Posterior vena cava (tissue), 2 donors: ENCODE measurements at regions not wholly inside any gene's neighbourhood (a gene's known extent, or its start where the extent isn't known, plus 50 kb on each side); places are given as distances from the start of the nearest gene placed in this dataset.
"Not testable (repeated sequence)": the region's sequence is repeated elsewhere in the genome, so short reads cannot be mapped to it uniquely, and the experiment has no call there.

Source experiments
- DNase-seq: peaks from one replicate; pipeline ENCODE4 v3.0.0-alpha.2; 2020; ENCODE audit warnings: low spot score
- intact Hi-C, 2 donors: fragments of 100-400 bp; cut with DNase I; formaldehyde crosslinking; loops; one replicate each; pipeline versions ENCODE4 v1.14.1 to v1.14.2; 2022 to 2023
- donor health status: DM: yes; HTN: yes; CAD: no.
- donor health status: DM: yes; HTN: yes; CAD: no.

- DNase-seq, result no peak
These were observed 52.7 kb downstream of the KCNA5 start for GRCh38 chr12:5096241-5096924.

DNA sequence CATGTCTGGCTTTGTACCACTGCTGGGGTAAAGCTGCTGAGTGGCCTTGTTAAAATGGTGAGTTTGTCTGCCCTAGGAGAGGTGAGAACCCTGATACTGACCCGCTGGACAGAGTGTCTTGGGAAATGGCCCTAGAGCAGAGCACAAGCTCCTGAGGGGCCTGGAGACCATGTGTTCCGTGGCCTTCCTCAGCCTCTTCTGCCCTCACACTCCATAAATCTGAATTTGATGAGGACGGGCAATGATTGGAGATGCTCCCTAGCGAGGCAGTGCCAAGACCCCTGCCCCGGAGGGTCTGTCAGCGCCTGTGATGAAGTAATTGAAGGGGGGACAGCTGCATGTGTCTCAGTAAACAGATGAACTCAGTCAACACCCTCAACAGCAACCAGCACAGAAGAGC, 54.1 kb downstream of the KCNA5 start:
- no peak for DNase-seq
- intact Hi-C loops, result no loop called here

More at GRCh38 chr12:5096241-5096924, 52.7 kb downstream of the KCNA5 start:
- intact Hi-C loops, result no loop called here

DNA sequence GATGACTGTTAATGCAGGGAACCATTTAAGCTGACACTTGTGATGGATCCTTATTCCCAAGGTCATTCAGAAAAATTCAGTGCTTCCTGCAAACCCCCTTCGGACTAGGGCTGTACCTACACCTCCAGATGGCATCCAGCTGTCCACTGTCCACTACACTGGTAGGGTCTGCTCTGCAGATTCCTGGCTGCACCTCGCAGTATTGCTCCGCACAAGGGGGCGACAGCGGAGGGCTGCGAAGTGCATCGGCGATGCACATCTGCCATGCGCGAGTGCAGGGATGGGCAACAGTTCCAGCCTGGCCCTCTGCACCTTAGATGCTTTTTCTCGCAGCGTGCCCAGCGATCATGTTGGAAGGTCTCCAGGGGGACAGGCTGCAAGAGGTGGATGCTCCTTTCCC, 55.5 kb downstream of the KCNA5 start:
- intact Hi-C loops, result no loop called here
- no peak for DNase-seq

GRCh38 chr12:5099591-5099990, 55.9 kb downstream of the KCNA5 start:
- no peak for DNase-seq
- intact Hi-C loops, result no loop called here

DNA sequence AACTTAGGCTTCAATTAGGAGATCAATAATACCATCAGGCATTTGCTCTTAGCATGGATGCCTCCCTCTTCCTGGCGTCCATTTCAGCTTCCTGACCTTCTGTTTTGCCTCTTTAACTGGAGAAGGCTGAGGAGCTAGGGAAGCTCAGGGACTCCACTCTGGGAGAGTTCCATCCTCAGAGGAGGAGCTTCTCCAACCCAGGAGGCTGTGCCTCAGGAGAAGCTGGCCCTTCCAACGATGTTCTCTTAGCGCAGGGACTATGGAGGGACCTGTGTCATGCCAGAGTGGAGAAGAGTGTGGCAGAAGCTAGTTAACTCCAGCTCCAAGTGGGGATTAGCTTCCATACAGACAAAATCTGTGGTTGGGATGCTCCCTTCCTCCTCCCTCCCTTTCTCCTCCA, 58.0 kb downstream of the KCNA5 start:
- intact Hi-C loops, result no loop called here
- no peak for DNase-seq

DNA sequence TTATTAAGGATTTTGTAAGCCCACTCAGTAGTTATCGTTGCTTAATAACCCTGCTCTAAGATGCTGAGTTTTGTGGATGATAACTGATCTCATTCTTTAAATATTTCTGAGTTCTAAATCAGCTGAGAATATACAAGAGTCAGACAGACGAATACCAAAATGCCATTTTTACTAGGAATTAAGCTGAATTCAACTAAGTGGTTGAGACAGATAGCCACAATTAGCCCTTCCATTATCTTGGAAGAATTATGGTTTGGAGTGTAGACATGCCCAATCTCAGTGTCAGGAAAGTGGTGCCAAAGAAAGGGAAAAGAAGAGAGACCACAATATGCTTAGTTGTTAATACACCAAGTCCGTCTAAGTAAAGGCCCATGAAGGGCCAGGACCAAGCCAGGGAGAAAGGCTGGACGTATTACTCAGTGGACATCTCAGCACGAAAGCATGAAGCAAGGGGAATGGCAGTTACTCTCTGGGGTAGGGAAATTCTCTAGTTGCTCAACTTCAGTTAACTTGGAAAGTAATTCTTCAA, 58.6 kb downstream of the KCNA5 start:
- intact Hi-C loops, result no loop called here
- no peak for DNase-seq

- DNase-seq, result no peak
- intact Hi-C loops, result no loop called here
These were observed 59.1 kb downstream of the KCNA5 start for GRCh38 chr12:5102806-5103205.

- DNase-seq, result no peak
- intact Hi-C loops, result no loop called here
These were observed 66.7 kb downstream of the KCNA5 start for GRCh38 chr12:5110345-5110744.

- DNase-seq, result no peak
- intact Hi-C loops, result no loop called here
These were observed 70.8 kb downstream of the KCNA5 start for GRCh38 chr12:5114436-5114835.

DNA sequence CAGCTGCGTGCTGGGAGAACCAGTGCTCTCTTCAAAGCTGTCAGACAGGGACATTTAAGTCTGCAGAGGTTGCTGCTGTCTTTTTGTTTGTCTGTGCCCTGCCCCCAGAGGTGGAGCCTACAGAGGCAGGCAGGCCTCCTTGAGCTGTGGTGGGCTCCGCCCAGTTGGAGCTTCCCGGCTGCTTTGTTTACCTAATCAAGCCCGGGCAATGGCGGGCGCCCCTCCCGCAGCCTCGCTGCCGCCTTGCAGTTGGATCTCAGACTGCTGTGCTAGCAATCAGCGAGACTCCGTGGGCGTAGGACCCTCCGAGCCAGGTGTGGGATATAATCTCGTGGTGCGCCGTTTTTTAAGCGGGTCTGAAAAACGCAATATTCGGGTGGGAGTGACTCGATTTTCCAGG, 78.1 kb downstream of the KCNA5 start:
- intact Hi-C loops, DNase-seq: not testable (repeated sequence)

DNA sequence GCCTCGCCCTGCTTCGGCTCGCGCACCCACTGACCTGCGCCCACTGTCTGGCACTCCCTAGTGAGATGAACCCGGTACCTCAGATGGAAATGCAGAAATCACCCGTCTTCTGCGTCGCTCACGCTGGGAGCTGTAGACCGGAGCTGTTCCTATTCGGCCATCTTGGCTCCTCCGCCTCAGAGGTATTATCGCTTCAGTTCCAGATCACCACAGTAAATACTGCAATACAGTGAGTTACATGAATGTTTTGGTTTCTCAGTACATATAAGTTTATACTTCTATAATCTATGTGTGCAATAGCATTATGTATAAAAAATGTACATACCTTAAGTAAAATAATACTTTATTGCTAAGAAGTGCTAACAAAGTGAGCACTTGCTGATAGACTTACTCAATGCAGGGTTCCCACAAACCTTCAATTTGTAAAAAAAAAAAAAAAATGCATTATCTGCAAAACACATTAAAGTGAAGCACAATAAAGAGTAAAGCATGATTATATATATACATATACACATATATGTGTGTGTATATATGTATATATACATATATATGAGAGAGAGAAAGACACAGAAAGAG, 78.7 kb downstream of the KCNA5 start:
- intact Hi-C loops, DNase-seq: not testable (repeated sequence)

GRCh38 chr12:5123921-5124320, 80.2 kb downstream of the KCNA5 start:
- no peak for DNase-seq
- intact Hi-C loops, result no loop called here

GRCh38 chr12:5124401-5124800, 80.7 kb downstream of the KCNA5 start:
- no peak for DNase-seq
- intact Hi-C loops, result no loop called here

- DNase-seq, result no peak
- intact Hi-C loops, result no loop called here
These were observed 91.3 kb downstream of the KCNA5 start for GRCh38 chr12:5134861-5135525.

DNA sequence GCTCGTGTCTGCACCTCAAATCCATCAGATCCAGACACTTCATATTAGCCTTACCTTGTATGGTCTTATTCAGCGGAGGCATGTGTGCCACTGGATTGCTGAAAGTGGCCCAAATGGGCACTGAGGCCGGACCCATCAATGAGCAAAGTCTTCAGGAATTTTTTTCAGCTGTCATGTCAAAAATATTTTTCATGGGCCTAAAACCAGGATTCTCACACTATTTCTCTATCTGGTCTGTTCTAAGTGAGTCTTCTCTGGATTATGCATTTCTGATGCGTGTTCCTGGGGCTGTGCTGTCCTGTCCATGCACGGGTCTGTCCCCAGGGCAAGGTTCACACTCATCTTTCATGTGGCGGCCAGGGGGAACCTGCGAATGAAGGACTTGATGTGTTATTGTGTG, 94.6 kb downstream of the KCNA5 start:
- intact Hi-C loops, result no loop called here
- DNase-seq, result no peak

DNA sequence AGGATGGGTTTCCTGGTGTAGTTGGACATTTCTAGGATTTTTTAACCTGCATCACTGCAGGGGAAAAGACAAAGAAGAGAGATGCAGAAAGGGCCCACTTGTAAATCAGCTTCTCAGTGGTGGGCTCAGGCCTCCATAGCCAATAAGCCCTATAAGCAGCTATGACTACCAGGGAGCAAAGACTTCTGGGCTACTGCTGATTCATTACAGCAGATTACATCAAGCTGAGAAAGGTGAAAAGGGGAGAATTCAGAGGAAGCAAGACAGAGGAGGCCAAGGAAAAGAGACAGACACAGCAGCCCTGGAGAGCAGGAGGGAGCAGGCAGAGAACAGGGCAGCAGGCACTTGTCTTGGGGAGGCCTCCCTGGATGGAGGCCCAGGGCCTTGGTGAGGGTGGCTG, 95.2 kb downstream of the KCNA5 start:
- intact Hi-C loops, result no loop called here

DNA sequence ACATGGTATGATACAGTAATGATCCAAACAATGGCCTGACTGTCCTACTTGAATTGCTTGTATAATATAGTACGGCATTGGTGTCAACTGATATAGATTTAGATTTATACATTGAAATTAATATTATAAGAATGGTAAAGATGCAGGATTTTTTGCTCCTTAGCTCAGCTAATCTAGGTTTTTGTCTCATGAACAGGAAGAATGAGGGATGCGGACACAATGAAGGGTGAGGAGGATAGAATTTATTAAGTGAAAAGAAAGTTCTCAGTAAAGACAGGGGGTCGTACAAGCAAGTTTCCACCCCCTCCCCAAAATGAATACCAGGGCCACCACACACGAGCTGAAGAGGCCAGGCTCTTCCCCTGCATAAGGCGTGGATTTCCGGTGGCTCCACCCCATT, 96.1 kb downstream of the KCNA5 start:
- DNase-seq, result no peak
- intact Hi-C loops, result no loop called here

More for the DNA sequence above, 95.2 kb downstream of the KCNA5 start:
- no peak for DNase-seq

- intact Hi-C loops, result no loop called here
These were observed 96.5 kb downstream of the KCNA5 start for GRCh38 chr12:5140190-5140589.

GRCh38 chr12:5148880-5149279, 105.2 kb downstream of the KCNA5 start:
- intact Hi-C loops, result no loop called here
- DNase-seq, result no peak

More at GRCh38 chr12:5140190-5140589, 96.5 kb downstream of the KCNA5 start:
- DNase-seq, result no peak

DNA sequence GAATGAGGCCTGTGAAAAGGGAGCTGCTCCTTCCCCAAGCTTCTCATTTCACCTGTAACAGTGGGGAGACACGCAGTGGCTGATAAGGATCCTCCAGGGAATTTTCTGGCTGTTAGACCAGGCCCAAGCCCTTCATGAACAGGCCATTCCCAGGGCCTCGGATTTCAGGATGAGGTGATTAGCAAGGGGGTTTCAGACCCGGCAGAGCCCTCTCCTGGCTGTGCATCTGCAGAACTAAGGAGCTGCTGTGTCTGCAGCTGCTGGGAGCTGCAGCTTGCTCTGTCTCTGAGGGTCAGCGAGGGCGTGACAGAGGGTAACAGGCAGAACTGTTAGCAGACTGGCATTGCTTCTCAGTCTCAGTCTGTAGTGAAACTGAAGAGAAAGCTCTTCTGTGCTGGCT, 110.4 kb downstream of the KCNA5 start:
- intact Hi-C loops, result no loop called here
- no peak for DNase-seq

- DNase-seq, result no peak
- intact Hi-C loops, result no loop called here
These were observed 112.2 kb downstream of the KCNA5 start for GRCh38 chr12:5155866-5156265.
